Lower leg skin (tissue), 3 donors: ENCODE measurements at regions not wholly inside any gene's neighbourhood (a gene's known extent, or its start where the extent isn't known, plus 50 kb on each side); places are given as distances from the start of the nearest gene placed in this dataset.

Experiments used
- CTCF ChIP-seq, 3 donors: fragments of 450-650 bp; IDR thresholded peaks; one replicate each; pipeline ENCODE4 v1.5.1; 2016; ENCODE audit warnings: antibody characterized with exemption in 3 of 3, mild to moderate bottlenecking in 3 of 3, moderate library complexity in 2 of 3
- POLR2A ChIP-seq, 2 donors: fragments of 450-650 bp; IDR thresholded peaks; one replicate each; pipeline ENCODE4 v1.6.1; 2016 to 2017; ENCODE audit warnings: antibody characterized with exemption in 2 of 2, mild to moderate bottlenecking in 1 of 2, moderate library complexity in 1 of 2

GRCh38 chr3:94401466-94401865, 338.6 kb downstream of the NSUN3 start:
- TF ChIP-seq POLR2A (IDR thresholded peaks at IDR 0.05): no peak
- no peak for TF ChIP-seq CTCF (IDR thresholded peaks at IDR 0.05)
